ENCODE measurements at regions not wholly inside any gene's neighbourhood (a gene's known extent, or its start where the extent isn't known, plus 50 kb on each side); places are given as distances from the start of the nearest gene placed in this dataset.

DNA sequence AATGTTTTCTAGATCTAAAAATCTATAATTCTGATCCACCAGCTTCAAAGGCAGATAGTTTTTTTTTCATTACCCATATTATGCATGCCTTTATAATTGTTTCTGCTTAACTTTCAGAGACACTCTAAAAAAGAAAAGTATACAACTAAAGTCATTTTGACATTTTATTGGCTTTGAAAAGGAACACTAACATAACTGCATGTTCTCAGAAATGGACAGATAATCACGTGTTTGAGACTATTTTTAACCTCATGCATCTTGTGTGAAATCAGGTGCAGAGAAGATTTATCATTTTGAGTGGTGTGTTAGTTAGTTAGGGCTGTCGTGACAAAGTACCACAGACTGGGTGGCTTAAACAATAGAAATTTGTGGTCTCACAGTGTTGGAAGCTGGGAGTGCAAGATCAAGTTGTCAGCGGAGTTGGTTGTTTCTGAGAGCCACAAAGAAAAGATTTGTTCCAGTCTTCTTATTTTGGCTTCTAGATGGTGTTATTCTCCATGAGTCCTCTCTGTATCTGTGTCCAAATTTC is 841.4 kb upstream of the LRATD1 start:
- DNase-seq (ENCODE audit: insufficient read length, low spot score, missing footprints) = no peak
- Histone ChIP-seq H3K79me2 (ENCODE audit: insufficient read depth, low read length) (no peaks in the 10 kb centered on the region), H2AFZ (ENCODE audit: low read length) (no peak overlapping the region), H3K9me3 (ENCODE audit: low read depth, low read length) (no peaks in the 10 kb centered on the region), H3K27ac (ENCODE audit: low read depth, low read length) (no peak overlapping the region), H3K4me1 (ENCODE audit: insufficient read depth, low read length) (no peaks in the 10 kb centered on the region), H3K27me3 (ENCODE audit: insufficient read depth, low read length) (no peaks in the 10 kb centered on the region), H4K20me1 (ENCODE audit: insufficient read depth, low read length) (no peaks in the 10 kb centered on the region), H3K36me3 (ENCODE audit: insufficient read depth, low read length) (no peaks in the 10 kb centered on the region), H3K4me2 (ENCODE audit: insufficient read depth, low read length) (no peak overlapping the region), H3K4me3 (ENCODE audit: insufficient read depth, low read length) (no peak overlapping the region)
- TF ChIP-seq, protein P1, sequence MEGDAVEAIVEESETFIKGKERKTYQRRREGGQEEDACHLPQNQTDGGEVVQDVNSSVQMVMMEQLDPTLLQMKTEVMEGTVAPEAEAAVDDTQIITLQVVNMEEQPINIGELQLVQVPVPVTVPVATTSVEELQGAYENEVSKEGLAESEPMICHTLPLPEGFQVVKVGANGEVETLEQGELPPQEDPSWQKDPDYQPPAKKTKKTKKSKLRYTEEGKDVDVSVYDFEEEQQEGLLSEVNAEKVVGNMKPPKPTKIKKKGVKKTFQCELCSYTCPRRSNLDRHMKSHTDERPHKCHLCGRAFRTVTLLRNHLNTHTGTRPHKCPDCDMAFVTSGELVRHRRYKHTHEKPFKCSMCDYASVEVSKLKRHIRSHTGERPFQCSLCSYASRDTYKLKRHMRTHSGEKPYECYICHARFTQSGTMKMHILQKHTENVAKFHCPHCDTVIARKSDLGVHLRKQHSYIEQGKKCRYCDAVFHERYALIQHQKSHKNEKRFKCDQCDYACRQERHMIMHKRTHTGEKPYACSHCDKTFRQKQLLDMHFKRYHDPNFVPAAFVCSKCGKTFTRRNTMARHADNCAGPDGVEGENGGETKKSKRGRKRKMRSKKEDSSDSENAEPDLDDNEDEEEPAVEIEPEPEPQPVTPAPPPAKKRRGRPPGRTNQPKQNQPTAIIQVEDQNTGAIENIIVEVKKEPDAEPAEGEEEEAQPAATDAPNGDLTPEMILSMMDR (IDR thresholded peaks at IDR 0.05; ENCODE audit: extremely low read depth, low read depth, low read length) = no peak

DNA sequence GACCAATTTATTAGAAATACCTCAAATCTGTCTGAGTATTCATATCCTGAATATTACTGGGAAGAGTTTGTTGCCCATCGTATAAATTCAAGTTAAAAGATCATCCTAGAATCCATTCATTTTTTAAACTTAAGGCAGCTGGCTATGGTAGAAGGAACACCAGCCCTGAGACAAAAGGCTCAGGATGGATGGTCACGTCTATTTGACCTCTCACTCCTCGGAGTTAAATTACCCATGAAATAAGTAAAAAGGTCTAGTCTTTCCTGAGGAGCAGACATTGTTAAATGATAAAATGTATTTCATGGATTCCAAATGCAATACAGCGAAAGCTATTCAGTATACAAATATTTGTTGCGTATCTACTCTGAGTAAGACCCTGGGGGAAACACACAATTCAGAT is 826.0 kb upstream of the LRATD1 start:
- Histone ChIP-seq H4K20me1 (ENCODE audit: insufficient read depth, low read length) (no peaks in the 10 kb centered on the region), H3K79me2 (ENCODE audit: insufficient read depth, low read length) (no peaks in the 10 kb centered on the region), H3K9me3 (ENCODE audit: low read depth, low read length) (no peaks in the 10 kb centered on the region), H2AFZ (ENCODE audit: low read length) (no peak overlapping the region), H3K4me1 (ENCODE audit: insufficient read depth, low read length) (no peaks in the 10 kb centered on the region), H3K4me2 (ENCODE audit: insufficient read depth, low read length) (no peak overlapping the region), H3K36me3 (ENCODE audit: insufficient read depth, low read length) (no peaks in the 10 kb centered on the region), H3K4me3 (ENCODE audit: insufficient read depth, low read length) (no peak overlapping the region), H3K27ac (ENCODE audit: low read depth, low read length) (no peak overlapping the region), H3K27me3 (ENCODE audit: insufficient read depth, low read length) (no peaks in the 10 kb centered on the region)
- TF ChIP-seq, protein P1 (IDR thresholded peaks at IDR 0.05; ENCODE audit: extremely low read depth, low read depth, low read length) = no peak
- no peak for DNase-seq (ENCODE audit: insufficient read length, low spot score, missing footprints)

DNA sequence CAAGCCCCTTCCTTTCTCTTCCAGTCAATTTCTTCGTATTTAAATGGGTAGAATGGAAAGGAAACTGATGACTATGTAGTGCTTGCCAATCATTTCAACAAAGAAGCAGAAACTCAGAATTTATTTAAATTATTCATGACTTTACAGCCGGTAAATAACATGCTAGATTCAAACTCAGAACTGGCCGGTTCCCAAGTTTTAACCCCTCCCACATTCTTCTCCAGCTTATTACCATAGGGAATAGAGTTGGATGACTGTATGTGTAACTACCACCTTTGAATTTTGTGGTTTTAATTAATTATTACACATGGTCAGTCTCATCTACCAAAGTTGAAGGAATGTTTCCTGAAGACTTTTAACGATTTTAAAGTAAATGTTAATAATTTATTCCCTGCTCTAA is 819.3 kb upstream of the LRATD1 start:
- no peaks in the 10 kb centered on the region for H3K4me1 ChIP-seq (ENCODE audit: insufficient read depth, low read length)
- no peak overlapping the region for H3K27ac ChIP-seq (ENCODE audit: low read depth, low read length)
- no peak overlapping the region for H3K4me2 ChIP-seq (ENCODE audit: insufficient read depth, low read length)
- H3K4me3 ChIP-seq (ENCODE audit: insufficient read depth, low read length) = no peak overlapping the region
- no peak for DNase-seq (ENCODE audit: insufficient read length, low spot score, missing footprints)
- no peaks in the 10 kb centered on the region for H3K9me3 ChIP-seq (ENCODE audit: low read depth, low read length)
- H4K20me1 ChIP-seq (ENCODE audit: insufficient read depth, low read length) = no peaks in the 10 kb centered on the region
- H3K79me2 ChIP-seq (ENCODE audit: insufficient read depth, low read length) = no peaks in the 10 kb centered on the region
- no peak overlapping the region for H2AFZ ChIP-seq (ENCODE audit: low read length)
- TF ChIP-seq, protein P1 (IDR thresholded peaks at IDR 0.05; ENCODE audit: extremely low read depth, low read depth, low read length) = no peak
- no peaks in the 10 kb centered on the region for H3K36me3 ChIP-seq (ENCODE audit: insufficient read depth, low read length)
- no peaks in the 10 kb centered on the region for H3K27me3 ChIP-seq (ENCODE audit: insufficient read depth, low read length)

DNA sequence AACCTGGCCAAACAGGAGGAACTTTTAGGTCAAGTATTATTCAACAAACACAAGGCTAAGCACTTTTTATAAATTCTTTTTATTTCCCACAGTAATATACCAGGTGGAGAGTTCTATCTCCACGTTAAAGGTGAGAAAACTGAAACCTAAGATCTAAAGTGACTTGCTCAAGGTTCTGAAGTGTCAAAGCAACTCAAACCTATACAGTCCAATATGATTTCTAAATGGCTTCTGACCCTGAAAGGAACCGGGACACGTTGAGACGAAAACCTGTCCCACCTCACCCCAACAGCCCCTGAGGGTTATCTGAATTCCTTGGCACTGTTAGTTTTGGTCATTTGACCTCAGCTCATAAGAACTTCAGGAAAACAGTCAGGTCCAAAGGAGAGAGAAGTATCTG is 814.5 kb upstream of the LRATD1 start:
- Histone ChIP-seq H3K9me3 (ENCODE audit: low read depth, low read length) (no peaks in the 10 kb centered on the region), H3K4me2 (ENCODE audit: insufficient read depth, low read length) (no peak overlapping the region), H3K27ac (ENCODE audit: low read depth, low read length) (no peak overlapping the region), H3K4me1 (ENCODE audit: insufficient read depth, low read length) (peaks cover 10% of the 10 kb centered on the region), H2AFZ (ENCODE audit: low read length) (no peak overlapping the region), H4K20me1 (ENCODE audit: insufficient read depth, low read length) (no peaks in the 10 kb centered on the region), H3K79me2 (ENCODE audit: insufficient read depth, low read length) (no peaks in the 10 kb centered on the region), H3K36me3 (ENCODE audit: insufficient read depth, low read length) (no peaks in the 10 kb centered on the region), H3K27me3 (ENCODE audit: insufficient read depth, low read length) (no peaks in the 10 kb centered on the region), H3K4me3 (ENCODE audit: insufficient read depth, low read length) (no peak overlapping the region)
- no peak for DNase-seq (ENCODE audit: insufficient read length, low spot score, missing footprints)
- TF ChIP-seq, protein P1 (IDR thresholded peaks at IDR 0.05; ENCODE audit: extremely low read depth, low read depth, low read length) = no peak
